Lower leg skin (tissue), 3 donors: ENCODE measurements at regions not wholly inside any gene's neighbourhood (a gene's known extent, or its start where the extent isn't known, plus 50 kb on each side); places are given as distances from the start of the nearest gene placed in this dataset.

Experiments
- POLR2A ChIP-seq, 2 donors: fragments of 450-650 bp; IDR thresholded peaks; one replicate each; pipeline ENCODE4 v1.6.1; 2016 to 2017; ENCODE audit warnings: antibody characterized with exemption in 2 of 2, mild to moderate bottlenecking in 1 of 2, moderate library complexity in 1 of 2
- TF ChIP-seq, protein P1 (sequence below), 3 donors: fragments of 450-650 bp; IDR thresholded peaks; one replicate each; pipeline ENCODE4 v1.5.1; 2016; ENCODE audit warnings: antibody characterized with exemption in 3 of 3, mild to moderate bottlenecking in 3 of 3, moderate library complexity in 2 of 3

DNA sequence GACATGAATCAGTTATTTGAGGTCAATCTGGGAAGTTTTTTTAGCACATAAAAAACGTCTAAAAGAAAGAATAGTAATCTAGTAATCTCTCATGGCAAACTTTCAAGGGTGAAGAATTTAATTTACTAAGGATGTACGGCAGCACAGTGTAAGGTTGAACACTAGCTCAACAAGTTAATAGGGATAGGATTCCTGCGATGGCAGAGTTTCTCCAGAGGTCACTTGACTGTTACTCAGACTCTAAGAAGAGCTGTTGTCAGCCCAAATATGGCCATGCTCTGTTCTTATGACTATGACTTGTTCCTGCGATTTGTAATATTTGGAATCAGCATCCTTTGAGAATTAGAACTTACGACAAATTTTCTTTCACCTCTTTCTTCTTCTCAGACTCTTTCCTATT is 553.3 kb upstream of the TNP1 start:
- TF ChIP-seq POLR2A (IDR thresholded peaks at IDR 0.05): no peak
- TF ChIP-seq, protein P1, sequence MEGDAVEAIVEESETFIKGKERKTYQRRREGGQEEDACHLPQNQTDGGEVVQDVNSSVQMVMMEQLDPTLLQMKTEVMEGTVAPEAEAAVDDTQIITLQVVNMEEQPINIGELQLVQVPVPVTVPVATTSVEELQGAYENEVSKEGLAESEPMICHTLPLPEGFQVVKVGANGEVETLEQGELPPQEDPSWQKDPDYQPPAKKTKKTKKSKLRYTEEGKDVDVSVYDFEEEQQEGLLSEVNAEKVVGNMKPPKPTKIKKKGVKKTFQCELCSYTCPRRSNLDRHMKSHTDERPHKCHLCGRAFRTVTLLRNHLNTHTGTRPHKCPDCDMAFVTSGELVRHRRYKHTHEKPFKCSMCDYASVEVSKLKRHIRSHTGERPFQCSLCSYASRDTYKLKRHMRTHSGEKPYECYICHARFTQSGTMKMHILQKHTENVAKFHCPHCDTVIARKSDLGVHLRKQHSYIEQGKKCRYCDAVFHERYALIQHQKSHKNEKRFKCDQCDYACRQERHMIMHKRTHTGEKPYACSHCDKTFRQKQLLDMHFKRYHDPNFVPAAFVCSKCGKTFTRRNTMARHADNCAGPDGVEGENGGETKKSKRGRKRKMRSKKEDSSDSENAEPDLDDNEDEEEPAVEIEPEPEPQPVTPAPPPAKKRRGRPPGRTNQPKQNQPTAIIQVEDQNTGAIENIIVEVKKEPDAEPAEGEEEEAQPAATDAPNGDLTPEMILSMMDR (IDR thresholded peaks at IDR 0.05): no peak
